ENCODE measurements at regions not wholly inside any gene's neighbourhood (a gene's known extent, or its start where the extent isn't known, plus 50 kb on each side); places are given as distances from the start of the nearest gene placed in this dataset.
A peak's percentile ranks its signal among the peaks of the same experiment; 100 is the strongest.

DNA sequence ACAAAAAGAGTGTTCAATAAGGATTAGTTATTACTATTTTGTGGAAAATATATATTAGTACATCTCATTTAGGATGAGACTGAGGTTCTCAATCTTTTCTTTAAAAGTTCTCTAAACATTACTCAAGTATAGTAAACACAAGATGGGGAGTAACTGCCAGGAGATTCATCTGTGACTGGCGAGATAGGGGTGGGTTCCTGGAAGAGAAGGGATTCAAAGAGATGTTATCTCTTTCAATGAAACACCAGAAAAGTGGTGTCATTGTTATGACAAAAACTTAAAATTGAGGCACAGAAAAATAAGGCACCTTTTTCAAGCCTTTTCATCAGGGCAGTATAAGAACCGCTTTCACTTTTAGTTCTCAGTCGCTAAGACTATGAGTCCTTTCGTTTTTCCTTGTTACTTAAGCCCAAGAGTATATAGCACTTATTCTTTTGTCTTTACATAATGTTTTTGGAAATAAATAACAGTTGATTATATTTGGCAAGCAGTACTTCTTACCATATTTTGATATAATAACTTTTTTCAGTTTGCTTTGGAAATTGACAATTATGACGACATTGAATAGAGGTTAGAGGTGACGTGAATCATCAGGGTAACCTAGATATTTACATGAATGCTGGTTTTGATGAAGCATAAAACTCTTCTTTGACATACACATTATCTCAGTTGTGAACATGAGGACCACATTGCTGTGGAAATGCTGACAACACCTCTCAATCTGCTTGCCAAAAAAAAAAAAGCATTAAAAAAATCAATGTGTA is 393.9 kb upstream of the TCF4 start:
- ChIA-PET POLR2A (no interaction called here), CTCF (interaction anchor here (1.1 kb wide), 1 partner anchor 158 kb away, joined by 3 read pairs; no protein-coding TSS in a partner anchor)
- TF ChIP-seq, protein P1, sequence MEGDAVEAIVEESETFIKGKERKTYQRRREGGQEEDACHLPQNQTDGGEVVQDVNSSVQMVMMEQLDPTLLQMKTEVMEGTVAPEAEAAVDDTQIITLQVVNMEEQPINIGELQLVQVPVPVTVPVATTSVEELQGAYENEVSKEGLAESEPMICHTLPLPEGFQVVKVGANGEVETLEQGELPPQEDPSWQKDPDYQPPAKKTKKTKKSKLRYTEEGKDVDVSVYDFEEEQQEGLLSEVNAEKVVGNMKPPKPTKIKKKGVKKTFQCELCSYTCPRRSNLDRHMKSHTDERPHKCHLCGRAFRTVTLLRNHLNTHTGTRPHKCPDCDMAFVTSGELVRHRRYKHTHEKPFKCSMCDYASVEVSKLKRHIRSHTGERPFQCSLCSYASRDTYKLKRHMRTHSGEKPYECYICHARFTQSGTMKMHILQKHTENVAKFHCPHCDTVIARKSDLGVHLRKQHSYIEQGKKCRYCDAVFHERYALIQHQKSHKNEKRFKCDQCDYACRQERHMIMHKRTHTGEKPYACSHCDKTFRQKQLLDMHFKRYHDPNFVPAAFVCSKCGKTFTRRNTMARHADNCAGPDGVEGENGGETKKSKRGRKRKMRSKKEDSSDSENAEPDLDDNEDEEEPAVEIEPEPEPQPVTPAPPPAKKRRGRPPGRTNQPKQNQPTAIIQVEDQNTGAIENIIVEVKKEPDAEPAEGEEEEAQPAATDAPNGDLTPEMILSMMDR (IDR thresholded peaks at IDR 0.05; ENCODE audit: insufficient read depth, low read depth, low read length): no peak
- H3K4me3 ChIP-seq (ENCODE audit: low read depth, low read length): no peak overlapping the region
- no peaks in the 10 kb centered on the region for H3K27me3 ChIP-seq (ENCODE audit: control insufficient read depth, insufficient read depth, low read length)
- H3K36me3 ChIP-seq (ENCODE audit: control insufficient read depth, insufficient read depth, low read length): no peaks in the 10 kb centered on the region
- no peak for DNase-seq (ENCODE audit: low read depth)

DNA sequence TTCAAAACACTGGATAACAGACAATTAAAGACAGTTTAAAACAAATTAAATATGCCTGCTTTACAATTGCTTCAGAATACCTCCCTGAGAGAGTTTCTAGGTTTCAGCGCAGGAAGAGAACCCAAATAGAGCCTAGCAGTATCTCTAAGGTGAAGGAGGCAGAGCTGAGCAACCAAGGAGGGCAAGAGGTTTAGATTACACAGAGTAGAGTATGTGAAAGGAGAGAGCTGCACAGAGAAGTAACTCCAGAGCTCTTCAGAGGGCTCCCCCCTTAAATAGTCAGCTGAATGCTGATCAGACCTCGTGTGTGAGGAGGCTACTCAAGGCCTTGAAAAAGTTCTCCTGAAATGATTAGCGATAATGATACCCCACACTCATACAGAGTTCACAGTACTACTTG is 386.5 kb upstream of the TCF4 start:
- TF ChIP-seq, protein P1 (IDR thresholded peaks at IDR 0.05; ENCODE audit: insufficient read depth, low read depth, low read length): no peak
- ChIA-PET POLR2A (no interaction called here), CTCF (no interaction called here)
- no peaks in the 10 kb centered on the region for H3K36me3 ChIP-seq (ENCODE audit: control insufficient read depth, insufficient read depth, low read length)
- DNase-seq (ENCODE audit: low read depth): no peak
- H3K27me3 ChIP-seq (ENCODE audit: control insufficient read depth, insufficient read depth, low read length): no peaks in the 10 kb centered on the region
- no peak overlapping the region for H3K4me3 ChIP-seq (ENCODE audit: low read depth, low read length)

DNA sequence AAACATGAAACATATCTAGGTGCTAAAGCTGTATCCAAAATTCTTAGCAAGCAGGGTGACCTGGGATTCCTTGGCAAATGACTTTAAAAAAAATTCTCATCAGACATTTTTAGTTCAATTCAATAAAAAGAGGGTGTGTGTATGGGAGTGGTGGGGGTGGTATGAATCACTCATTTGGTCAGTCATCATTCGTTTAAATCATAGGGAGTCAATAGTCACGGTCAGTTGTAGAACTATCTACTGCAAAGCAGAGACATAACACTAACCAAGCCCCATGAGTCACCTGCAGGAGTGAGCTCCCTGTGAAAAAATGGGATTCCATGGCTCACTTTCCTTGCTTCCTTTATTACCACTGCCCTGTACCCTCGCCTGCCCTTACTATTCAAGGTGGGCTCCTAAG is 380.6 kb upstream of the TCF4 start:
- H3K36me3 ChIP-seq (ENCODE audit: control insufficient read depth, insufficient read depth, low read length): no peaks in the 10 kb centered on the region
- no peak overlapping the region for H3K4me3 ChIP-seq (ENCODE audit: low read depth, low read length)
- DNase-seq (ENCODE audit: low read depth): peak; percentile 24
- TF ChIP-seq, protein P1 (IDR thresholded peaks at IDR 0.05; ENCODE audit: insufficient read depth, low read depth, low read length): no peak
- ChIA-PET CTCF (no interaction called here), POLR2A (no interaction called here)
- H3K27me3 ChIP-seq (ENCODE audit: control insufficient read depth, insufficient read depth, low read length): no peaks in the 10 kb centered on the region

DNA sequence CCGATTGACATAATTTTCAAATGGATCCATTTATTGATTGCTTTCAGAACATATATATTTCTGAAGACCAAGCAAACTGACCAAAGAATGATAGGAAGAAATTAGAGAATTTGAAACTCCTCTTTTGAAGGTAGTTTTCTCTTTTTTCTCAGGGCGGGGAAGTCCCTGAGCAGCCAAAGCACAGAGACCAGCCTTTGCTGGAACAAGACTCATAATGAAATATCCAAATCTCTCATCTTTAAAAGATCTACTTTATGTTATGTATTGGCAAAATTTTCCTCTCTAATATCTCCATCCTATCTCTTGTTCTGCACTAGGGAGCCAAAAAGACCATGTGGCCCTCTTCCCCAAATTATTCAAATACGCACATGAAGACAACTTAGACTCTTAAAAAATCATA is 379.0 kb upstream of the TCF4 start:
- no peak overlapping the region for H3K4me3 ChIP-seq (ENCODE audit: low read depth, low read length)
- no peaks in the 10 kb centered on the region for H3K27me3 ChIP-seq (ENCODE audit: control insufficient read depth, insufficient read depth, low read length)
- POLR2A ChIA-PET: no interaction called here
- TF ChIP-seq, protein P1 (IDR thresholded peaks at IDR 0.05; ENCODE audit: insufficient read depth, low read depth, low read length): no peak
- CTCF ChIA-PET: no interaction called here
- DNase-seq (ENCODE audit: low read depth): no peak
- no peaks in the 10 kb centered on the region for H3K36me3 ChIP-seq (ENCODE audit: control insufficient read depth, insufficient read depth, low read length)

DNA sequence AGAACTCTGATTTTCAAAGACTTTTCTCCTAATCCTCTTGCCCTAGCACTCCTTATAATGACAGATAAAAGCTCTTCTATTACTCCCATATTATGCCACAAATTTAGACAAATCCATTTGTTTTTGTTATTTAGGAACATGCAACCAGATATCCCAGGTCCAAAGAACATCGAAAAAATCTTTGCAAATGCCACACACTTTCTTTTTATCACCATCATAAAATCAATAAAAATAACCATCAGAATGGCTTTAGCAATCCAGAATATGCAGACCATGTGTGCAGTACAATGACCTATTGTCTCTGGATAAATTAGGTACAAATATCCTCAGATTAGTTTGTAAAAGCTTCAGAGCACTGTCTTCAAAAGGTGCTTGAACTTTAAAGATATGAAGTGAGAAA is 376.2 kb upstream of the TCF4 start:
- DNase-seq (ENCODE audit: low read depth): no peak
- Histone ChIP-seq H3K4me3 (ENCODE audit: low read depth, low read length) (no peak overlapping the region), H3K36me3 (ENCODE audit: control insufficient read depth, insufficient read depth, low read length) (no peaks in the 10 kb centered on the region), H3K27me3 (ENCODE audit: control insufficient read depth, insufficient read depth, low read length) (no peaks in the 10 kb centered on the region)
- TF ChIP-seq, protein P1 (IDR thresholded peaks at IDR 0.05; ENCODE audit: insufficient read depth, low read depth, low read length): no peak
- ChIA-PET POLR2A (no interaction called here), CTCF (no interaction called here)
